ENCODE measurements at regions not wholly inside any gene's neighbourhood (a gene's known extent, or its start where the extent isn't known, plus 50 kb on each side); places are given as distances from the start of the nearest gene placed in this dataset.

- DNase-seq: no peak
Measured at GRCh38 chr4:14264437-14264836, 636.9 kb upstream of the BOD1L1 start.

DNA sequence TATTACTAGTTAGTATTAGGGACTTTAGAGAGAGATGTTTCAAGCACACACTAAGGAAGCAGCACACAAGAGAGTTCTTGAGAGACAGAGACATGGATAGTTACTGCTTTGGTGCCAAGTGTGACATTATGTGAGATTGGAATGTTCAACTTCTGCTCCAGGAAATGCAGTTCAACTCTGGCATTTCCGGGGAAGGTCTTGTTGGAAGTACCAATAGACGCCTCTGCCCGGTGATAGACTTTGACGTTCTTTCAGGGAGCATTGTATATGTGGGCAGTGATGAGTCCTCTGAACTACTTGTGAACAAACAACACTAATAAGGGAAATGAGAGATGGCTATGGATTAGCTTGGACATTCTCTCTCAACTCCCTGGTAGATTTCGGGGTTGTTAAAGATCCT lies 638.1 kb upstream of the BOD1L1 start:
- no peak for DNase-seq

- DNase-seq: peak; percentile 64 to 88
Measured at GRCh38 chr4:14267373-14268060, 640.0 kb upstream of the BOD1L1 start.

- DNase-seq: no peak
Measured at GRCh38 chr4:14269824-14270223, 642.3 kb upstream of the BOD1L1 start.

- DNase-seq: no peak
Measured at GRCh38 chr4:14272206-14272605, 644.7 kb upstream of the BOD1L1 start.

GRCh38 chr4:14277505-14277904 lies 650.0 kb upstream of the BOD1L1 start:
- DNase-seq: no peak

DNA sequence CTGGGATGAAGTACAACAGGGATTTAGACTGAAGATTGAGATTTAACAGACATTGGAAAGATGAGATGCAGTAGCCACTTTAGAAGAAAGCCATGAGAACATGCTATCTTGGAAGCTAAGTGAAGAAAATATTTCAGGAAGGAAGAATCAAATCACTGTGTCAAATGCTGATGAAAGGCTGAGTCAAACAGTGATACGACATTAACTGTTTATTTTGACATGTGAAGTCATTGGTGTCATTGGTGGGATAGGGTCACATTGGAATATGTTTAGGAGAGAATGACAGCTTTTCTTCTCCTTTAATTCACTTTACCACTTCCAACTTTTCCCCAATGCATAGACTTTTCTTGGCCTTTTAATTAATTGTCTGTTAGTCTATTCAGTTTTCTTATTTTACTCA lies 653.0 kb upstream of the BOD1L1 start:
- DNase-seq: no peak

GRCh38 chr4:14284578-14284977 lies 657.1 kb upstream of the BOD1L1 start:
- no peak for DNase-seq

DNA sequence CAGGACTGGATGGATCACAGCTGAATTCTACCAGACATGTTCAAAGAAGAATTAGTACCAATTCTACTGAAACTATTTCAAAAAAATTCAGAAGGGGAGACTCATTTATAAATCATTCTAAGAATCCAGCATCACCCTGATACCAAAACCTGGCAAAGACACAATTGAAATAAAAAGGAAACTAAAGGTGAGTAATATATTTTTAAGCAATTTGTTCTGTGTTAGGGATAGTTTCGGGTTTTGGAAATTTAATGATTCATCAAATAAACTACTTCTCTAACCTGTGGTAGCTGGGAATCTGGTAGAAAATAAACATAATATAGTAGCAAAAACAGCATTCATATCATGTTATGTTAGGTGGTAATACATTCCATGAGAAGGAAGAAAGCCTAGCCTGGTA lies 662.2 kb upstream of the BOD1L1 start:
- DNase-seq: no peak

DNA sequence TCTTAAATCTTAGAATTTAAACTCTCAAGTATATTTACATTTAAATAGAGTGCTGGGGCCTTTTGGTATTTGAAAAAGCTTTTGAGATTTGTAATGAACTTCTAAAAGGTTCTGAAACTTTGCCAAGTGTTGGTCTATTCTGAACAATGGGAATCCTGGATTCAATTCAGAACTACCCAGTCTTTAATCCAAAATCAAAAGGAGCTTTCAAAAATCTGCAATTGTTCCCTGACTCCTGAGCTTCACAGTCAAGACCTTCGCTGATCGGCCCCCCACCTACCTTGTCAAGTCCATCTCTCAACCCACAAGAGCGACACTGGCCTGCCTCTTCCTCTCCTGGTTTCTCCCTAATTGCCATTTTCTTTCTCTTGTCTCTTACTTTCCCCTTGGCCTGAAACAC lies 666.1 kb upstream of the BOD1L1 start:
- DNase-seq: no peak

GRCh38 chr4:14294611-14295010 lies 667.1 kb upstream of the BOD1L1 start:
- DNase-seq: no peak

DNA sequence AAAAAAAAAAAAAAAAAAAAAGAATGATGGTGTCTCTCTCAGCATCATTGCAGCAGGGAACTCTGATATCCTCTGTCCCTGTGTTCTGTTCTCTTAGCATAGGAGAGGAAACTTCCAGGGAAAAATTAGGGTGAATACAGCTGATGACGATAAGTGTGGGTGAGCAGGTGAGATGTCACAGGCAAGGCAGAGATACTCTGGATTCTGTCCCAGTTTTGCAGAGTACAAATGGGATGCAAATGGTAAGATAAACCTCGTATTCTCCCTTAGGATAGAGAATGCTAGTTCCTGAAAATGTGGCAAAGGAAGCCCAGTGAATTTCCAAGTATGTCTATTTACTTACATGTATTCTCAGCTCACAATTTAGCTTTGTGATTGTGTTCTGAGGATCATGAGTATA lies 671.6 kb upstream of the BOD1L1 start:
- DNase-seq: peak in 1 of 2 experiments; percentile 44

- DNase-seq: no peak
Measured at GRCh38 chr4:14302021-14302420, 674.5 kb upstream of the BOD1L1 start.

- DNase-seq: no peak
Measured at GRCh38 chr4:14303856-14304255, 676.3 kb upstream of the BOD1L1 start.

- no peak for DNase-seq
Measured at GRCh38 chr4:14308229-14308651, 680.7 kb upstream of the BOD1L1 start.

DNA sequence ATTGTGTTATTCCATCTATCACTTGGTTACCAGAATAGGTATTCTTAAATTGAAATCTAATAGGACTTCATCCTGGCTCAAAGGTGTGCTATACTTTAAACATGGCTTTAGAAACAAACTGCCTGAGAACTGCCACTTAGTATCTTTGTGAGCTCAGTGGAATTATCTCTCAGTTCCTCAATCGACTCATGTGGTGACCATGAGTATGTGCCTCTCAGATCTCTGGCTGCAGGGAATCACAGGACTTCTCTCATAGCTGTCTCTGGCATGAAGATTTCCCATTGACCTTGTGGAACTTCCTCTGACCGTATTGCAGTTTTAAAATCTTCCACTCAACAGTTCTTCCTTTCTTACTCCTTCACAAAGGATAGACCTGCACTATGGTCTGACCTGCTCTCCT lies 681.9 kb upstream of the BOD1L1 start:
- no peak for DNase-seq

DNA sequence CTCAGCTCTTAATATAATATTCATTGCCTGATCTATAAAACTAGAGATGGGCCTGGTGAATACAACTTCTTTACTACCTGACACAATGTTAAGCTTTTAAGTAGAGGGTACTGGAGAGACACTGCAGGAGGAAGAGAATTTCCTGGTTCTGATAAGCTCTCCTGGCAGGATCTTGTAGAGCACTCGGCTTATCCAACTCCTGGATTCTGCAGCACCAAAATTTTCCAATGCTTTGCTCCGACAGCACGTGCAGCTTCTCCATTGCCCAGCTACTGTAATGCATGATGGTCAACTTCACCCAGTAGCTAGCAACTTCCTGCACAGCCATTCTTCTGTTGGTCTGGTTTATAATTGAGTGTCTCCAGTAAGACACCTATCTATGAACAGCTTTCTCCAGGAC lies 686.2 kb upstream of the BOD1L1 start:
- DNase-seq: no peak

DNA sequence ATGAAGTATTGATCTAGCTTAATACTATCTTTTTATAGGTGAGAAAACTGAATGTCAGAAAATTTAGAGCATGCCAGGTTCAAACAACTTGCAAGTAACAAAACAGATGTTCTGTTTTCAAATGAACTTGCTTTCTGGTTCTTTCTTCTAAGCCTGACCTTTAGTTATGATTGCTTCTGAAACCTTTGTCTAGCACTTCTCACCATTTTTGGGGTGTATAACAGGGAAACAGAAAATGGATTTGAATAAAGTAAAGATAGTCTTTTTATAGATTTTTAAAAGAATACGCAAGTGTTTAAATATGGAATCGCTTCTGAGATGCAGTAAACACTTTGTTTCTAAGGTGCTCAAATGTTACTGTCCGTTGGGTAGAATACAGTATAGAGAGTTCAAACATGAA lies 687.2 kb upstream of the CPEB2 start:
- DNase-seq: no peak

GRCh38 chr4:14317351-14317750 lies 684.9 kb upstream of the CPEB2 start:
- DNase-seq: no peak

- DNase-seq: no peak
Measured at GRCh38 chr4:14318671-14319070, 683.6 kb upstream of the CPEB2 start.

DNA sequence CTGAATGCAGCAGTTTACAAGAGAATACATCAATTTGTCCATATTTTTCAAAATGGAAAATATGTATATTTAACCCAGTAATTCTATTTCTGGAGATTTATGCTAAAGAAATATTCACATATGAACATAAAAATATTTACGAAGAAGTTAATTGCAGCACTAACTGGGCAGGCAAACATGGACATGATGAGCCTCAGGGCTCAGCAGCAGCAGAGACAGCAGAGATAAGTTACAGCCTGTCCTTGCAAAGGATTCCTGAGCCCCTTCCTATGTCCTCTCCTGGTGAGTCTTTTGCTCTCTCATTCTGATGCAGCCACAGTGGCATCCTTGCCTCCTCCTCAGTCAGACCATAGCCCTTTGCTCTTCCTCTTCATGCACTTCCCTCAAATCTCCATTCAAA lies 680.6 kb upstream of the CPEB2 start:
- no peak for DNase-seq

GRCh38 chr4:14323191-14323590 lies 679.1 kb upstream of the CPEB2 start:
- DNase-seq: no peak

DNA sequence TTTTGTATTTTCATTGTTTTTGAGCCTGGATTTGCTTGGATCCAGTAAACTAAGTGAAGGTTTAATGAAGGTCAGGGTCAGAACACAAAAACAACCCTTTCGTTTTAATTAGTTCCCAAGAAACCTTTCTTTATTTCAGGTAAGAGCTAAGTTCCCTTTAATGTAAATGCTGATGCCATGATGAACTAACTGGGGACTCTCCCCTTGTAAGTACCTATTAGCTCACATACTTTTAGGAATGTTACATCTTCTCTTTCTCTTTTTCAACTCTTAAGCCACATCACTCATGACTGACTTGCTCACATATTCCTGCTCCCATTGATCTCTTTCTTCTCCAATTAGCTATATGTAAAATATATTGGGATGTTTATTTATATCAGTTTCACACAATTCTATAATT lies 673.1 kb upstream of the CPEB2 start:
- DNase-seq: no peak

- no peak for DNase-seq
Measured at GRCh38 chr4:14333616-14334015, 668.7 kb upstream of the CPEB2 start.

GRCh38 chr4:14334166-14334565 lies 668.1 kb upstream of the CPEB2 start:
- no peak for DNase-seq

GRCh38 chr4:14335872-14336271 lies 666.4 kb upstream of the CPEB2 start:
- no peak for DNase-seq

All from NCI-H2081 (cell line).